B cell (primary cell): ENCODE measurements at regions not wholly inside any gene's neighbourhood (a gene's known extent, or its start where the extent isn't known, plus 50 kb on each side); places are given as distances from the start of the nearest gene placed in this dataset.

ENCODE experiments used
- ATAC-seq: fragments of 200-7000 bp; cut with Tn5 transposase; one replicate; pipeline ENCODE4 v1.10.0; 2021; ENCODE audit warnings: low read depth, mild to moderate bottlenecking, moderate number of reproducible peaks, moderate library complexity
- CTCF ChIA-PET: fragments of 350-600 bp; sonication (Branson Sonifier 250); formaldehyde crosslinking; loops from one replicate; lab custom pipeline; 2021; ENCODE audit warnings: antibody characterized with exemption, inconsistent platforms; lab: Charles Lee
- POLR2A ChIA-PET: fragments of 350-600 bp; sonication (Branson Sonifier 250); formaldehyde crosslinking; loops from one replicate; lab custom pipeline; 2021; ENCODE audit warnings: antibody characterized with exemption; lab: Charles Lee
- DNase-seq: peaks from one replicate; pipeline ENCODE4 v3.0.0; 2013
- H2AFZ ChIP-seq: 2 replicates; pipeline ENCODE4 v1.6.1; 2012; ENCODE audit warnings: mild to moderate bottlenecking, low read depth, low read length; ENCODE audit not compliant: insufficient read depth, poor library complexity, severe bottlenecking
- H3K27ac ChIP-seq, 2 donors: 1 replicate in 1 of 2; 2 replicates in 1 of 2; pipeline ENCODE4 v1.5.1; 2012 to 2013; ENCODE audit warnings: low read length in 2 of 2, mild to moderate bottlenecking in 2 of 2, moderate library complexity in 1 of 2
- H3K27me3 ChIP-seq, 4 experiments: fragments of 200-600 bp in 1 of 4; sonication (generic) in 1 of 4; replicated peaks in 1 of 4; 1 replicate in 2 of 4; 2 replicates in 2 of 4; pipeline versions ENCODE4 v1.6.1 to v1.7.0; 2013 to 2016; ENCODE audit warnings: low read length in 3 of 4, mild to moderate bottlenecking in 2 of 4, mixed read lengths in 1 of 4, moderate library complexity in 1 of 4; ENCODE audit not compliant: insufficient read depth in 4 of 4, control insufficient read depth in 3 of 4; ENCODE audit errors: control extremely low read depth in 1 of 4
- H3K36me3 ChIP-seq, 2 experiments: replicated peaks in 1 of 2; 1 replicate in 1 of 2; 2 replicates in 1 of 2; pipeline versions ENCODE4 v1.6.1 to v1.7.1; 2013; ENCODE audit warnings: low read length in 1 of 2; ENCODE audit not compliant: insufficient read depth in 2 of 2, control insufficient read depth in 1 of 2; ENCODE audit errors: control extremely low read depth in 1 of 2, extremely low read depth in 1 of 2
- H3K4me1 ChIP-seq, 2 donors: fragments of 200-600 bp in 1 of 2; sonication (generic) in 1 of 2; 1 replicate in 1 of 2; 2 replicates in 1 of 2; pipeline versions ENCODE4 v1.5.1 to v1.6.1; 2013 to 2017; ENCODE audit warnings: low read length in 2 of 2; ENCODE audit not compliant: control insufficient read depth in 2 of 2, insufficient read depth in 2 of 2
- H3K4me2 ChIP-seq: replicated peaks from 2 replicates; pipeline ENCODE3; 2012; ENCODE audit warnings: mild to moderate bottlenecking, low read depth, low read length; ENCODE audit not compliant: poor library complexity, severe bottlenecking
- H3K4me3 ChIP-seq, 5 experiments: fragments of 200-600 bp in 1 of 5; sonication (generic) in 1 of 5; 1 replicate in 3 of 5; 2 replicates in 2 of 5; pipeline versions ENCODE4 v1.5.1 to v1.7.0; 2011 to 2016; ENCODE audit warnings: low read length in 4 of 5, mild to moderate bottlenecking in 4 of 5, low read depth in 2 of 5, control low read depth in 1 of 5, moderate library complexity in 1 of 5; ENCODE audit not compliant: insufficient read depth in 1 of 5; ENCODE audit errors: control extremely low read depth in 1 of 5, extremely low read depth in 1 of 5
- H3K79me2 ChIP-seq: fragments of 200-600 bp; sonication (generic); one replicate; pipeline ENCODE4 v1.6.0; 2016; ENCODE audit warnings: low read length; ENCODE audit not compliant: control insufficient read depth, insufficient read depth
- H3K9ac ChIP-seq: fragments of 200-600 bp; sonication (generic); 2 replicates; pipeline ENCODE4 v1.6.1; 2017; ENCODE audit warnings: mild to moderate bottlenecking, low read length, moderate library complexity
- H3K9me3 ChIP-seq, 3 donors: one replicate each; pipeline versions ENCODE4 v1.6.1 to v1.7.1; 2013; ENCODE audit warnings: low read length in 2 of 3; ENCODE audit not compliant: control insufficient read depth in 2 of 3, insufficient read depth in 1 of 3; ENCODE audit errors: control extremely low read depth in 1 of 3
- H4K20me1 ChIP-seq: 2 replicates; pipeline ENCODE4 v1.6.0; 2012; ENCODE audit warnings: mild to moderate bottlenecking, low read length; ENCODE audit not compliant: insufficient read depth, control insufficient read depth, poor library complexity, severe bottlenecking
- H3K27ac Mint-ChIP-seq: one replicate; pipeline ENCODE4 v1.8.0; 2021; ENCODE audit warnings: mixed read lengths
- H3K27me3 Mint-ChIP-seq: one replicate; pipeline ENCODE4 v1.8.0; 2021; ENCODE audit warnings: mixed read lengths
- H3K4me1 Mint-ChIP-seq: one replicate; pipeline ENCODE4 v1.8.0; 2021; ENCODE audit warnings: mixed read lengths
- H3K4me3 Mint-ChIP-seq: one replicate; pipeline ENCODE4 v1.8.0; 2021; ENCODE audit warnings: mixed read lengths
- H3K9me3 Mint-ChIP-seq: one replicate; pipeline ENCODE4 v1.8.0; 2022; ENCODE audit warnings: mixed read lengths; ENCODE audit not compliant: insufficient read depth
- CTCF ChIP-seq: fragments of 200-600 bp; IDR thresholded peaks from one replicate; pipeline ENCODE4 v1.8.0; 2022; ENCODE audit warnings: antibody characterized with exemption, mild to moderate bottlenecking
- EZH2 ChIP-seq: IDR thresholded peaks from 2 replicates; pipeline ENCODE4 v1.6.1; 2012; ENCODE audit warnings: borderline replicate concordance, low read depth, mild to moderate bottlenecking, moderate library complexity, low read length; ENCODE audit not compliant: insufficient read depth, poor library complexity, severe bottlenecking
- WGBS: methylation state at CpG from one replicate; pipeline ENCODE4 v1.1.5; 2013; ENCODE audit warnings: missing lambda C conversion rate; ENCODE audit not compliant: insufficient coverage; 5-methylcytosine and 5-hydroxymethylcytosine counted together
- intact Hi-C: fragments of 100-400 bp; cut with micrococcal nuclease; formaldehyde crosslinking; loops from one replicate; pipeline ENCODE4 v1.10.0; 2022

- CTCF ChIA-PET, result no interaction called here
- Mint-ChIP-seq H3K4me1 (no peaks in the 10 kb centered on the region), H3K4me3 (no peak overlapping the region), H3K27me3 (no peaks in the 10 kb centered on the region), H3K27ac (no peak overlapping the region), H3K9me3 (no peaks in the 10 kb centered on the region)
- no CpG with 5 or more reads among the region's 2 CpGs for WGBS
- H3K27ac ChIP-seq, result no peak overlapping the region
- no peaks in the 10 kb centered on the region for H3K9me3 ChIP-seq
- no peak for TF ChIP-seq CTCF
- no peak for TF ChIP-seq EZH2
- no peak for DNase-seq
- H3K4me1 ChIP-seq, result no peaks in the 10 kb centered on the region
- H3K4me3 ChIP-seq, result no peak overlapping the region
- H3K27me3 ChIP-seq, result no peaks in the 10 kb centered on the region
- no peak overlapping the region for H3K9ac ChIP-seq
- no peaks in the 10 kb centered on the region for H4K20me1 ChIP-seq
- no peaks in the 10 kb centered on the region for H3K36me3 ChIP-seq
- H2AFZ ChIP-seq, result no peak overlapping the region
- POLR2A ChIA-PET, result no interaction called here
- H3K79me2 ChIP-seq, result no peaks in the 10 kb centered on the region
- no peak overlapping the region for H3K4me2 ChIP-seq
- ATAC-seq, result no peak
- intact Hi-C loops, result no loop called here
Observed at GRCh38 chr18:67672155-67672554, 155.6 kb upstream of the DSEL start.

GRCh38 chr18:67670024-67670543 is 153.6 kb upstream of the DSEL start:
- Histone ChIP-seq H3K27ac (no peak overlapping the region), H4K20me1 (no peaks in the 10 kb centered on the region), H3K4me3 (no peak overlapping the region), H3K79me2 (no peaks in the 10 kb centered on the region), H3K27me3 (no peaks in the 10 kb centered on the region), H3K4me1 (no peaks in the 10 kb centered on the region), H2AFZ (no peak overlapping the region), H3K9ac (no peak overlapping the region), H3K36me3 (no peaks in the 10 kb centered on the region), H3K9me3 (no peaks in the 10 kb centered on the region), H3K4me2 (no peak overlapping the region)
- Mint-ChIP-seq H3K9me3 (no peaks in the 10 kb centered on the region), H3K4me3 (no peak overlapping the region), H3K27me3 (no peaks in the 10 kb centered on the region), H3K27ac (no peak overlapping the region), H3K4me1 (no peaks in the 10 kb centered on the region)
- POLR2A ChIA-PET, result no interaction called here
- no CpG with 5 or more reads among the region's 2 CpGs for WGBS
- DNase-seq (no peak), ATAC-seq (no peak)
- TF ChIP-seq EZH2 (no peak), CTCF (no peak)
- intact Hi-C loops, result no loop called here
- CTCF ChIA-PET, result no interaction called here
